Suprapubic skin (tissue), 4 donors: ENCODE measurements at regions not wholly inside any gene's neighbourhood (a gene's known extent, or its start where the extent isn't known, plus 50 kb on each side); places are given as distances from the start of the nearest gene placed in this dataset.

ENCODE experiments used
- DNase-seq, 2 donors: peaks; one replicate each; pipeline ENCODE4 v3.0.0-alpha.2; 2019; ENCODE audit warnings: low spot score in 2 of 2
- H3K27ac ChIP-seq: fragments of 200-600 bp; sonication (generic); one replicate; pipeline ENCODE4 v1.5.1; 2019
- H3K27me3 ChIP-seq: fragments of 200-600 bp; sonication (generic); one replicate; pipeline ENCODE4 v1.5.1; 2019
- H3K36me3 ChIP-seq: fragments of 200-600 bp; sonication (generic); one replicate; pipeline ENCODE4 v1.5.1; 2019
- H3K4me1 ChIP-seq: fragments of 200-600 bp; sonication (generic); one replicate; pipeline ENCODE4 v1.5.1; 2019
- H3K4me3 ChIP-seq: fragments of 200-600 bp; sonication (generic); one replicate; pipeline ENCODE4 v1.5.1; 2019; ENCODE audit warnings: mild to moderate bottlenecking
- H3K9me3 ChIP-seq: fragments of 200-600 bp; sonication (generic); one replicate; pipeline ENCODE4 v1.5.1; 2019
- EP300 ChIP-seq: sonication (generic); formaldehyde crosslinking; IDR thresholded peaks from one replicate; pipeline ENCODE4 v1.6.1; 2017; ENCODE audit warnings: antibody characterized with exemption
- POLR2A ChIP-seq, 2 donors: fragments of 450-650 bp; IDR thresholded peaks; one replicate each; pipeline ENCODE4 v1.6.1; 2017; ENCODE audit warnings: antibody characterized with exemption in 2 of 2, mild to moderate bottlenecking in 2 of 2, moderate library complexity in 2 of 2
- POLR2AphosphoS5 ChIP-seq, 3 donors: sonication (generic); formaldehyde crosslinking; IDR thresholded peaks; one replicate each; pipeline ENCODE4 v1.6.1; 2017; ENCODE audit warnings: antibody characterized with exemption in 3 of 3
- WGBS: methylation state at CpG from one replicate; pipeline ENCODE4 v1.1.5; 2018; 5-methylcytosine and 5-hydroxymethylcytosine counted together
- TF ChIP-seq, protein P1 (sequence below), 2 donors: fragments of 200-600 bp in 1 of 2; fragments of 450-650 bp in 1 of 2; sonication (generic) in 1 of 2; IDR thresholded peaks; one replicate each; pipeline ENCODE4 v1.5.1; 2016 to 2019; ENCODE audit warnings: antibody characterized with exemption in 2 of 2, mild to moderate bottlenecking in 1 of 2, moderate library complexity in 1 of 2

DNA sequence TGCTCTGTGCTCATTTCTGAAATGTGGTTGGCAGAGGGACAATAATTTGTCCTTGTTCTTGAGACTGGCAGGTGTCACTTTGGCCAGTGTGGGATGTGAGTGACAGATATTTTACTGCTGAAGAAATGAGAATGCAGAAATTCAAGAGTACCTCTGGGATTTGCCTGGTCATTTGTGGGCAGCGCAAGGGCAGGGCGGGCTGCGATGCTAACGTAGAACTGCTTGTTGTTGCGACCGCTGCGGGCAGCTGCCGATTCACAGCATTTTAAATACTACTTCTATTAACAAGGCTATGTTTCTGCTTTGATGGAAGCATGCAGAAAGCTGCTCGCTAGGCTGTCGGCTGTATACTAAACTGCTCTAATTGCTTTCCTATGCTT is 268.6 kb downstream of the FIGN start:
- H3K27me3 ChIP-seq, result no peaks in the 10 kb centered on the region
- no peak for DNase-seq
- 63% methylated on average over 10 of the region's 10 CpGs for WGBS
- H3K27ac ChIP-seq, result no peak overlapping the region
- H3K4me3 ChIP-seq, result no peak overlapping the region
- TF ChIP-seq EP300 (no peak), POLR2AphosphoS5 (IDR thresholded peaks at IDR 0.05) (no peak), POLR2A (IDR thresholded peaks at IDR 0.05) (no peak)
- TF ChIP-seq, protein P1, sequence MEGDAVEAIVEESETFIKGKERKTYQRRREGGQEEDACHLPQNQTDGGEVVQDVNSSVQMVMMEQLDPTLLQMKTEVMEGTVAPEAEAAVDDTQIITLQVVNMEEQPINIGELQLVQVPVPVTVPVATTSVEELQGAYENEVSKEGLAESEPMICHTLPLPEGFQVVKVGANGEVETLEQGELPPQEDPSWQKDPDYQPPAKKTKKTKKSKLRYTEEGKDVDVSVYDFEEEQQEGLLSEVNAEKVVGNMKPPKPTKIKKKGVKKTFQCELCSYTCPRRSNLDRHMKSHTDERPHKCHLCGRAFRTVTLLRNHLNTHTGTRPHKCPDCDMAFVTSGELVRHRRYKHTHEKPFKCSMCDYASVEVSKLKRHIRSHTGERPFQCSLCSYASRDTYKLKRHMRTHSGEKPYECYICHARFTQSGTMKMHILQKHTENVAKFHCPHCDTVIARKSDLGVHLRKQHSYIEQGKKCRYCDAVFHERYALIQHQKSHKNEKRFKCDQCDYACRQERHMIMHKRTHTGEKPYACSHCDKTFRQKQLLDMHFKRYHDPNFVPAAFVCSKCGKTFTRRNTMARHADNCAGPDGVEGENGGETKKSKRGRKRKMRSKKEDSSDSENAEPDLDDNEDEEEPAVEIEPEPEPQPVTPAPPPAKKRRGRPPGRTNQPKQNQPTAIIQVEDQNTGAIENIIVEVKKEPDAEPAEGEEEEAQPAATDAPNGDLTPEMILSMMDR (IDR thresholded peaks at IDR 0.05), result no peak
- no peaks in the 10 kb centered on the region for H3K4me1 ChIP-seq
- no peaks in the 10 kb centered on the region for H3K36me3 ChIP-seq
- no peaks in the 10 kb centered on the region for H3K9me3 ChIP-seq

DNA sequence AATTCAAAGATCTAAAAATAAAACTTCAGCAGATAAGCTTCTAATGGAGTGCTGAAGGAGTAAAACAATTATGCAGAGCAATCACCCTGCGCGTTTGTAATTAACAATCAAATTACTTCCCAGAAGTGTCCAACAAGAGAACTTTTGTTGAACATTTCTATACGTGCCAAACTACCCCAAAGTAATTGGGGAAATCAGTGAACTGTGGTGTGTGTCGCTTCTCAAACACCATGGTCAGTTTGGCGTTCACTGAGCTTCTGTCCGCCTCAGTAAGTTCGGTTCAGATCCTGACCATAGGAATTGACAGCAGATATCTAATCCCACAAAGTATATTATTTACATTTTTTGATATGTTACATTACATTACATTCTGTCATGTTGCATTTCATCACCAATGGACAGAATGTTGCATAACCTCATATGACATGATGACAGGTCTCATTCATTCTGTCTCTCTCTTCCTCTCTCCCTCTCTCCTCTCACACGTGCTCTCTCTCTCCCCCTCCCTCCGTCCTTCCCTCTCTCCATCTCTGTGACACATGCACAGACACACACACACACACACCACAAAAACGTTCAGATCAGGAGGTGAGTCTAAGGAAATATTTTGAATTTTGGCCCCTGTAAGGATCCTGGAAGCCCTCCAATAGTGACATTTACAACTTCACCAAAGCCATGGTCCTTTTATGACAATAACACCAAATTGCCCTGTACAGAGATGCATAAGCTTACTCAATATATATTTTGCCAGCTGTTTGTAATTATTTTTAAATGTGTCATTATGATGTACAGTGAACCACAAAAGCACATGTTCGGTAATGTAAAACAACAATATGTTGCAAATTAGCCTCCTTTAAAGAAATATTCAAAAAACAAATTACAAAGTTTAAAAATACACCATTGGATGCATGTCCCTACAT is 269.2 kb downstream of the FIGN start:
- no peak for DNase-seq
- WGBS, result 70% methylated on average over 11 of the region's 11 CpGs
- Histone ChIP-seq H3K4me3 (no peak overlapping the region), H3K4me1 (no peaks in the 10 kb centered on the region), H3K27ac (no peak overlapping the region), H3K36me3 (no peaks in the 10 kb centered on the region), H3K9me3 (no peaks in the 10 kb centered on the region), H3K27me3 (no peaks in the 10 kb centered on the region)
- TF ChIP-seq EP300 (no peak), POLR2AphosphoS5 (IDR thresholded peaks at IDR 0.05) (no peak), POLR2A (IDR thresholded peaks at IDR 0.05) (no peak)
- TF ChIP-seq, protein P1 (IDR thresholded peaks at IDR 0.05), result no peak

DNA sequence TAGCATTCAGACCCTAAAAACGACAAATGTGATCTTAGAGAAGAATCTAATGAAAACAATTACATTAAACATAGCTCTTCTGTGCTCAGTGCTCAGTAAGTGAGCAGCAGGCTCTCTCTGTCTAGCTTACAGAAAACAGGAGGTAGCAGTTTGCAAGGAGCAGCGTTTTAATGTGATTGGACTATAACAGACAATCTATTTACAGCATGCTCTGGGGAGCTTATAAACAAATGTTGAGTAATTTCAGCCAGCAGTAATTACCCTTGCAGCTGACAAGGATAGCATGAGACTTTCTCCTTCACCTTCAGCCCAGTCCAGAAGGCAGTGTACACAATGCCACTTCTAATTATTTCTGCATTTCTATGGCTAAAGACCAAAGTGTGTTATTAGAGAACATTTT is 270.4 kb downstream of the FIGN start:
- Histone ChIP-seq H3K4me3 (no peak overlapping the region), H3K27me3 (no peaks in the 10 kb centered on the region), H3K9me3 (no peaks in the 10 kb centered on the region), H3K27ac (no peak overlapping the region), H3K36me3 (no peaks in the 10 kb centered on the region), H3K4me1 (no peaks in the 10 kb centered on the region)
- TF ChIP-seq POLR2AphosphoS5 (IDR thresholded peaks at IDR 0.05) (no peak), POLR2A (IDR thresholded peaks at IDR 0.05) (no peak), EP300 (no peak)
- TF ChIP-seq, protein P1 (IDR thresholded peaks at IDR 0.05), result no peak
- no peak for DNase-seq
- WGBS, result 27% methylated on average over 2 of the region's 2 CpGs

DNA sequence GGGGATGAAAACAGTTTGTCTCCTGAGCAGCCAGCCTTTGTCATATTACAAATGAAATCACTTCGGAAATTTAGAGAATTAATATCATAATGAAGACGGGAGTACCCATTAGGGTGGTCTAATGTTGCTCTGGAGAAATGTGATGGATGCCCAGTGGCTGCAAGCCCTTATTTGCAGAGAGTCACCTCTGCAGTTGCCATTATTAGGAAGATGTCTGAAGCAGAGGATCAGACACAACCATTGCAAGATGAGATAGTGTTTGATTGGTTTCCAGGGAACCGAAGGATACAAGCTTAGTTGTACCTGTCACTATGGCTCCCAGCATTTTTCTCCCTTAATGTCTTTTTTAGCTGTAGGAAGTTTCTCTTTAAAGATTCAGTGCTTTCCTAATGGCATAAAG is 272.4 kb downstream of the FIGN start:
- Histone ChIP-seq H3K9me3 (no peaks in the 10 kb centered on the region), H3K27ac (no peak overlapping the region), H3K27me3 (no peaks in the 10 kb centered on the region), H3K36me3 (no peaks in the 10 kb centered on the region), H3K4me1 (no peaks in the 10 kb centered on the region), H3K4me3 (no peak overlapping the region)
- DNase-seq, result no peak
- TF ChIP-seq POLR2A (IDR thresholded peaks at IDR 0.05) (no peak), POLR2AphosphoS5 (IDR thresholded peaks at IDR 0.05) (no peak), EP300 (no peak)
- TF ChIP-seq, protein P1 (IDR thresholded peaks at IDR 0.05), result no peak
- 94% methylated on average over 3 of the region's 3 CpGs for WGBS

DNA sequence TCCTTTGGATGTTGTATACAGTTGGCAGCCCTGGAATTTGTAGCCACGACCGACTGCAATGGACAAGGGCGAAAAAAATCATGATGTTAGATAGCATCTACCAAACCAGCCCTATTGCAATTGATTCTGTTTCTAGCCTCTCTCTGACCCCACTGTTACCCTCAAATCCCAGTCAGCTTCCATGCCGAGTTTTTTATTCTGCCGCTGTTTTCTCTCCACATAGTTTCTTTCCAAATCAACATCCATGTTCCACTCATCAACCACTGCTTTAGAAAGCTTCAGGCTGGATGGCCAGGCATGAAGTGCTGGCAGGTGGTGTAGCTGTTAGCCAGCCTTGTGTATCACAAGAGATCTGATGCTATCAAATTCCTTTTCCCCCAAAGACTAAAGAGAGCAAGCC is 272.8 kb downstream of the FIGN start:
- H3K4me3 ChIP-seq, result no peak overlapping the region
- no peaks in the 10 kb centered on the region for H3K4me1 ChIP-seq
- H3K27ac ChIP-seq, result no peak overlapping the region
- H3K9me3 ChIP-seq, result no peaks in the 10 kb centered on the region
- WGBS, result 87% methylated on average over 5 of the region's 5 CpGs
- TF ChIP-seq POLR2A (IDR thresholded peaks at IDR 0.05) (no peak), EP300 (no peak), POLR2AphosphoS5 (IDR thresholded peaks at IDR 0.05) (no peak)
- TF ChIP-seq, protein P1 (IDR thresholded peaks at IDR 0.05), result no peak
- no peaks in the 10 kb centered on the region for H3K27me3 ChIP-seq
- no peak for DNase-seq
- H3K36me3 ChIP-seq, result no peaks in the 10 kb centered on the region
